Gastroesophageal sphincter (tissue), 3 donors: ENCODE measurements at regions not wholly inside any gene's neighbourhood (a gene's known extent, or its start where the extent isn't known, plus 50 kb on each side); places are given as distances from the start of the nearest gene placed in this dataset.

Experiments used
- POLR2A ChIP-seq, 2 donors: fragments of 450-650 bp; IDR thresholded peaks; one replicate each; pipeline ENCODE4 v1.6.1; 2017; ENCODE audit warnings: antibody characterized with exemption in 2 of 2, mild to moderate bottlenecking in 2 of 2, moderate library complexity in 1 of 2
- TF ChIP-seq, protein P1 (sequence below), 4 experiments: fragments of 200-600 bp in 2 of 4; fragments of 450-650 bp in 2 of 4; sonication (generic) in 1 of 4; IDR thresholded peaks; one replicate each; pipeline ENCODE4 v1.5.1; 2017 to 2019; ENCODE audit warnings: antibody characterized with exemption in 4 of 4, mild to moderate bottlenecking in 2 of 4, moderate library complexity in 2 of 4

GRCh38 chr9:29657821-29658220 lies 2084.5 kb upstream of the C9orf72 start:
- TF ChIP-seq POLR2A (IDR thresholded peaks at IDR 0.05), result no peak
- TF ChIP-seq, protein P1, sequence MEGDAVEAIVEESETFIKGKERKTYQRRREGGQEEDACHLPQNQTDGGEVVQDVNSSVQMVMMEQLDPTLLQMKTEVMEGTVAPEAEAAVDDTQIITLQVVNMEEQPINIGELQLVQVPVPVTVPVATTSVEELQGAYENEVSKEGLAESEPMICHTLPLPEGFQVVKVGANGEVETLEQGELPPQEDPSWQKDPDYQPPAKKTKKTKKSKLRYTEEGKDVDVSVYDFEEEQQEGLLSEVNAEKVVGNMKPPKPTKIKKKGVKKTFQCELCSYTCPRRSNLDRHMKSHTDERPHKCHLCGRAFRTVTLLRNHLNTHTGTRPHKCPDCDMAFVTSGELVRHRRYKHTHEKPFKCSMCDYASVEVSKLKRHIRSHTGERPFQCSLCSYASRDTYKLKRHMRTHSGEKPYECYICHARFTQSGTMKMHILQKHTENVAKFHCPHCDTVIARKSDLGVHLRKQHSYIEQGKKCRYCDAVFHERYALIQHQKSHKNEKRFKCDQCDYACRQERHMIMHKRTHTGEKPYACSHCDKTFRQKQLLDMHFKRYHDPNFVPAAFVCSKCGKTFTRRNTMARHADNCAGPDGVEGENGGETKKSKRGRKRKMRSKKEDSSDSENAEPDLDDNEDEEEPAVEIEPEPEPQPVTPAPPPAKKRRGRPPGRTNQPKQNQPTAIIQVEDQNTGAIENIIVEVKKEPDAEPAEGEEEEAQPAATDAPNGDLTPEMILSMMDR (IDR thresholded peaks at IDR 0.05), result no peak
